Naive thymus-derived CD4-positive, alpha-beta T cell (primary cell): ENCODE measurements at regions not wholly inside any gene's neighbourhood (a gene's known extent, or its start where the extent isn't known, plus 50 kb on each side); places are given as distances from the start of the nearest gene placed in this dataset.
A peak's percentile ranks its signal among the peaks of the same experiment; 100 is the strongest.

Source experiments
- ATAC-seq: fragments of 150-1000 bp; cut with Tn5 transposase; 2 replicates; pipeline ENCODE4 v1.10.0; 2021; ENCODE audit warnings: mild to moderate bottlenecking, moderate library complexity
- CTCF ChIA-PET: fragments of 350-600 bp; sonication (Branson Sonifier 250); formaldehyde crosslinking; loops from one replicate; lab custom pipeline; 2021; ENCODE audit warnings: antibody characterized with exemption; lab: Charles Lee
- POLR2A ChIA-PET: fragments of 350-600 bp; sonication (Branson Sonifier 250); formaldehyde crosslinking; loops from one replicate; lab custom pipeline; 2021; ENCODE audit warnings: antibody characterized with exemption, inconsistent platforms; lab: Charles Lee
- DNase-seq, 9 donors: peaks; one replicate each; pipeline versions ENCODE4 v3.0.0 to v3.0.0-alpha.2; 2020 to 2022; ENCODE audit warnings: mixed read lengths in 1 of 9
- H3K27ac ChIP-seq: one replicate; pipeline ENCODE4 v1.7.0; 2013; ENCODE audit warnings: mild to moderate bottlenecking, low read depth, low read length, moderate library complexity
- H3K27me3 ChIP-seq, 2 donors: one replicate each; pipeline ENCODE4 v1.7.0; 2013; ENCODE audit warnings: low read length in 2 of 2, mild to moderate bottlenecking in 2 of 2, moderate library complexity in 2 of 2; ENCODE audit not compliant: control insufficient read depth in 2 of 2, insufficient read depth in 2 of 2
- H3K36me3 ChIP-seq, 3 experiments: 1 replicate in 2 of 3; 2 replicates in 1 of 3; pipeline ENCODE4 v1.7.0; 2013; ENCODE audit warnings: low read length in 3 of 3, mild to moderate bottlenecking in 3 of 3, moderate library complexity in 1 of 3; ENCODE audit not compliant: insufficient read depth in 3 of 3, control insufficient read depth in 2 of 3
- H3K4me1 ChIP-seq, 2 donors: one replicate each; pipeline ENCODE4 v1.7.0; 2013; ENCODE audit warnings: low read length in 2 of 2, mild to moderate bottlenecking in 2 of 2, moderate library complexity in 1 of 2; ENCODE audit not compliant: control insufficient read depth in 2 of 2, insufficient read depth in 2 of 2
- H3K4me3 ChIP-seq: 2 replicates; pipeline ENCODE4 v1.7.0; 2013; ENCODE audit warnings: mild to moderate bottlenecking, low read length
- H3K9me3 ChIP-seq, 3 experiments: 1 replicate in 2 of 3; 2 replicates in 1 of 3; pipeline ENCODE4 v1.7.0; 2013; ENCODE audit warnings: low read length in 3 of 3; ENCODE audit not compliant: control insufficient read depth in 2 of 3
- H3K27ac Mint-ChIP-seq, 9 donors: one replicate each; pipeline ENCODE4 v1.8.0; 2020 to 2022; ENCODE audit warnings: mixed read lengths in 9 of 9, mild to moderate bottlenecking in 8 of 9, moderate library complexity in 5 of 9, inconsistent platforms in 2 of 9
- H3K27me3 Mint-ChIP-seq, 5 donors: one replicate each; pipeline ENCODE4 v1.8.0; 2021 to 2022; ENCODE audit warnings: mixed read lengths in 5 of 5, mild to moderate bottlenecking in 1 of 5
- H3K36me3 Mint-ChIP-seq, 5 donors: one replicate each; pipeline ENCODE4 v1.8.0; 2020 to 2022; ENCODE audit warnings: mixed read lengths in 5 of 5, mild to moderate bottlenecking in 3 of 5, inconsistent platforms in 1 of 5
- H3K4me1 Mint-ChIP-seq, 7 donors: one replicate each; pipeline ENCODE4 v1.8.0; 2020 to 2022; ENCODE audit warnings: mixed read lengths in 7 of 7, mild to moderate bottlenecking in 3 of 7, inconsistent platforms in 1 of 7
- H3K4me3 Mint-ChIP-seq, 10 donors: one replicate each; pipeline ENCODE4 v1.8.0; 2020 to 2022; ENCODE audit warnings: mild to moderate bottlenecking in 10 of 10, mixed read lengths in 10 of 10, moderate library complexity in 6 of 10, inconsistent platforms in 2 of 10
- H3K9me3 Mint-ChIP-seq, 11 donors: one replicate each; pipeline ENCODE4 v1.8.0; 2020 to 2022; ENCODE audit warnings: mixed read lengths in 11 of 11, mild to moderate bottlenecking in 4 of 11, inconsistent platforms in 1 of 11, moderate library complexity in 1 of 11
- intact Hi-C, 2 donors: fragments of 100-400 bp; cut with micrococcal nuclease; formaldehyde crosslinking; loops; one replicate each; pipeline ENCODE4 v1.15.1; 2023

DNA sequence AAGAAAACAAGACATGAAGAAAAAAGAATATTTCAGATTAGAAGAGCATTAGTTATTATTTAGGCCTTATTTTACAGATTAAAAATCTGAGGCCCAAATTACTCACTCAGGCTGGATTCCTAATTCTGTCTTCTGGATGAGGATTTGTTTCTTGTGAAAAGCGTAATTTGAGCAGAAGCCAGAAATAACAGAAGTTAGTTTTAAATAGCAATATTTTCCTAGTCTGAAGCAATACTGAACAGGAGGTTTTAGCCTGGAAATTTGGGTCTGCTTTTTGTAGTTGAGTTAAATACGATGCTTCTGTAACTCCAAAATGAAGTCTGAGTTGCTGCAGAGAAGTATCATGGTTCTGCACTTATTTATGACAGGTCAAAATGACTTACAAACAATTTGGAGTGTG, 124.9 kb downstream of the RTL3 start:
- intact Hi-C loops, result no loop called here
- ATAC-seq, result no peak
- H3K27ac ChIP-seq, result no peak overlapping the region
- H3K9me3 ChIP-seq, result no peaks in the 10 kb centered on the region
- ChIA-PET CTCF (no interaction called here), POLR2A (no interaction called here)
- no peaks in the 10 kb centered on the region for H3K4me1 ChIP-seq
- Mint-ChIP-seq H3K36me3 (peaks cover 0 to 10% (median 0%) of the 10 kb centered on the region in 5 donors), H3K27ac (peak overlapping the region in 2 of 9 donors; percentile 7 to 22), H3K27me3 (no peaks in the 10 kb centered on the region), H3K4me3 (no peak overlapping the region), H3K9me3 (peaks cover 0 to 10% (median 0%) of the 10 kb centered on the region in 11 donors), H3K4me1 (peaks cover 0 to 11% (median 7%) of the 10 kb centered on the region in 7 donors)
- H3K27me3 ChIP-seq, result no peaks in the 10 kb centered on the region
- no peak overlapping the region for H3K4me3 ChIP-seq
- H3K36me3 ChIP-seq, result no peaks in the 10 kb centered on the region
- no peak for DNase-seq

DNA sequence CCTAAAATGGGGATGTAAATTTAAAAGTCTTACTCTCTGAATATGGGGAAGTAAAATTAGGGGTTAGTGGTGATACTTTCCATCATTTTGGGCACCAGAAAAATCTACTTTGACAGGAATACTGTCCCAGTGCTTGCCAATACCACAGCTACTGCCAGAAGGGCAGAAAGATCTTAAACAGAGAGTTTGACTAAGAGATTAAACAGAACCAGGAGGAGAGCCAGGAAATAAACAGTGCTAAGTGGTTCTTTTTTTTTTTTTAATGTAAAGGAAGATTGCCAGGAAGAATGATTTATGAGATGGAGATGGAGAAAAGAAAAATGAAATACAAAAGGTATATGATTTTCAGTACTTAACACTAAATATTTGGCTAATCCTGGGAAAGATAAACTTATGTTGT, 126.8 kb downstream of the RTL3 start:
- Mint-ChIP-seq H3K27ac (no peak overlapping the region), H3K36me3 (peaks cover 0 to 10% (median 0%) of the 10 kb centered on the region in 5 donors), H3K4me1 (peaks cover 0 to 16% (median 8%) of the 10 kb centered on the region in 7 donors), H3K4me3 (no peak overlapping the region), H3K9me3 (peaks cover 0 to 10% (median 0%) of the 10 kb centered on the region in 11 donors), H3K27me3 (no peaks in the 10 kb centered on the region)
- no peak overlapping the region for H3K4me3 ChIP-seq
- H3K36me3 ChIP-seq, result no peaks in the 10 kb centered on the region
- no peak overlapping the region for H3K27ac ChIP-seq
- CTCF ChIA-PET, result no interaction called here
- H3K9me3 ChIP-seq, result no peaks in the 10 kb centered on the region
- H3K27me3 ChIP-seq, result no peaks in the 10 kb centered on the region
- DNase-seq (no peak), ATAC-seq (no peak)
- H3K4me1 ChIP-seq, result no peaks in the 10 kb centered on the region
- intact Hi-C loops, result no loop called here
- POLR2A ChIA-PET, result no interaction called here

DNA sequence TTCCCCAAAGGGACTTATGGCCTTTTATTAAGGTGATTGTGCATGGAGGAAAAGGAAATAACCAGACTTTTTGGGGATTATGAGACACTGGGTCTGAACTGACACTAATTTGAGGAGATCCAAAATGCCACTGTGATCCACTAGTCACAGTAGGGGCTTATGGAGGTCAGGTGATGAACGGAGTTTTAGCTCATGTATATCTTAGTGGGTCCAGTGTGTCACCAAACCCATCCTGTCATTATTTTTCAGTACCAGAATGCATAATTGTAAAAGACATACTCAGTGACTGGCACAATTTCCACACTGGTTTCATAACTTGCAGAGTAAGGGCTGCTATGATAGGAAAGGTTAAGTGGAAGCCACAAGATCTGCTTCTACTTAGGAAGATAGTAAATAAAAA, 131.3 kb downstream of the RTL3 start:
- ChIA-PET POLR2A (no interaction called here), CTCF (no interaction called here)
- peaks cover 0 to 22% (median 0%) of the 10 kb centered on the region in 11 donors for H3K9me3 Mint-ChIP-seq
- ATAC-seq (no peak), DNase-seq (no peak)
- peaks cover 0 to 31% (median 5%) of the 10 kb centered on the region in 7 donors for H3K4me1 Mint-ChIP-seq
- no peak overlapping the region for H3K27ac ChIP-seq
- no peaks in the 10 kb centered on the region for H3K9me3 ChIP-seq
- intact Hi-C loops, result no loop called here
- H3K27me3 ChIP-seq, result no peaks in the 10 kb centered on the region
- no peak overlapping the region for H3K27ac Mint-ChIP-seq
- H3K4me1 ChIP-seq, result no peaks in the 10 kb centered on the region
- peaks cover 0 to 25% (median 0%) of the 10 kb centered on the region in 5 donors for H3K36me3 Mint-ChIP-seq
- H3K4me3 Mint-ChIP-seq, result no peak overlapping the region
- H3K36me3 ChIP-seq, result no peaks in the 10 kb centered on the region
- H3K4me3 ChIP-seq, result no peak overlapping the region
- H3K27me3 Mint-ChIP-seq, result no peaks in the 10 kb centered on the region

DNA sequence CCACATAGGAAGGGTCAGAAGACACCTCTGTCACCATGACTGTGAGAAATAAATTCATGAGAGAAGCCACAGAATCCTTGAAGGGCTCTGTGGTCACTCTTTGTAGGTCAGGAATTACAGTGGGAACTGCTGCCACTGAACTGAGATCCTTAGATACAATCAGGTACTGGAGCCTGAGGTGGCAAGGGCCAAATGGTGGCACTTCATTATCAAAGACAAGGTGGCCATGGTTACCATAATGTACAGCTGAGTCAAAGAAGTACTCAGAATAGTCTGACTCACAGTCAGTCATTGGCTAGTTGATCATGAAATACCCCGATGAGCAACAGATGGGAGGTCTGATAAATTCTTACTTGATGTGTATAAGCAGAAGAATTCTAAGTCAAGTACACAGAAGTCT, 131.9 kb downstream of the RTL3 start:
- Mint-ChIP-seq H3K9me3 (peaks cover 0 to 22% (median 0%) of the 10 kb centered on the region in 11 donors), H3K27ac (peak overlapping the region in 1 of 9 donors; percentile 33), H3K27me3 (no peaks in the 10 kb centered on the region), H3K4me3 (no peak overlapping the region), H3K4me1 (peaks cover 0 to 28% (median 2%) of the 10 kb centered on the region in 7 donors), H3K36me3 (peaks cover 0 to 25% (median 0%) of the 10 kb centered on the region in 5 donors)
- Histone ChIP-seq H3K27me3 (no peaks in the 10 kb centered on the region), H3K27ac (no peak overlapping the region), H3K4me1 (no peaks in the 10 kb centered on the region), H3K9me3 (no peaks in the 10 kb centered on the region), H3K4me3 (no peak overlapping the region), H3K36me3 (no peaks in the 10 kb centered on the region)
- no peak for DNase-seq
- intact Hi-C loops, result no loop called here
- ATAC-seq, result no peak
- ChIA-PET POLR2A (no interaction called here), CTCF (no interaction called here)

DNA sequence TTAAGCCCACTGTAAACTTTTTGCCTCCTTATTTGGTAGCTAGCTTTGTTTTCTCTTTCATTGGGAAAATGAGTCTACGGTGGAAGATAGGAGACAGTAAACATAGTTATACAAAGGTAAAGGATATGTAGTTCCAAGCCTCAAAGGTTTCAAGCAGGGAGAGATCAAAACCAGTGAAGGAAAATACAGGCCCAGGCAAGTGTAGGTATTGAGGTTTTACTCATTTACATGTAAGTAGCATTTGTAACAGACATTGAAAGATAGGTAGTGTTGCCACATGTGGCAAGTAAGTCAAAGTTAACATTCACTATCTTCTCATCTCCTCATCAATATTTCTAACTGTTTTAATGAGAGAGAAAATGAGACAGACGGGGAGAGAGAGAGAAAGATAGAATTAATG, 136.5 kb downstream of the RTL3 start:
- Mint-ChIP-seq H3K27me3 (no peaks in the 10 kb centered on the region), H3K4me1 (peaks cover 0 to 30% (median 11%) of the 10 kb centered on the region in 7 donors), H3K36me3 (peaks cover 0 to 42% (median 0%) of the 10 kb centered on the region in 5 donors), H3K9me3 (peaks cover 0 to 18% (median 0%) of the 10 kb centered on the region in 11 donors), H3K27ac (no peak overlapping the region), H3K4me3 (no peak overlapping the region)
- POLR2A ChIA-PET, result no interaction called here
- no peak for DNase-seq
- no peak overlapping the region for H3K4me3 ChIP-seq
- no peak for ATAC-seq
- H3K27ac ChIP-seq, result no peak overlapping the region
- CTCF ChIA-PET, result no interaction called here
- no peaks in the 10 kb centered on the region for H3K36me3 ChIP-seq
- intact Hi-C loops, result no loop called here
- no peaks in the 10 kb centered on the region for H3K9me3 ChIP-seq
- no peaks in the 10 kb centered on the region for H3K27me3 ChIP-seq
- H3K4me1 ChIP-seq, result peaks cover 2 to 8% of the 10 kb centered on the region in 2 donors

DNA sequence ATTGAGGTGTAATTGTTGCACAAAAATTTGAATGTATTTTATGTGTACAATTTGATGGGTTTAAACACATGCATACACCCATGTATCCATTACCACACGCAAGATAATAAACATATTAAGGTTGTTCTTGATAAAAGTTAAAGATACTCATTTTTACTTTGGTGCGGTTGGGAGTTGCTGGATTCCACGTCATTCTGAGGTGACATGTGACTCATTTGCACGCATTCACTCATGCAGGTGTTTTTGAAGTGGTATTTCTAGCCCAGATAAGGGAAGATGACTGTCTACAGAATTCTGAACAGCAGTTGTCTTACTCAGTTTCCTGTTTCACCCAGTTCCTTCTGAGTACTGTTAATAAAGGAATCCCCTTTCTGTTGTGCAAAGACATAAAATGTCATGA, 142.0 kb downstream of the RTL3 start:
- Histone ChIP-seq H3K4me1 (peaks cover 16 to 25% of the 10 kb centered on the region in 2 donors), H3K27ac (peak overlapping the region; percentile 72), H3K27me3 (no peaks in the 10 kb centered on the region), H3K9me3 (no peaks in the 10 kb centered on the region), H3K4me3 (no peak overlapping the region), H3K36me3 (no peaks in the 10 kb centered on the region)
- Mint-ChIP-seq H3K36me3 (peaks cover 0 to 52% (median 0%) of the 10 kb centered on the region in 5 donors), H3K27me3 (no peaks in the 10 kb centered on the region), H3K9me3 (peaks cover 0 to 11% (median 0%) of the 10 kb centered on the region in 11 donors), H3K4me3 (peak overlapping the region in 9 of 10 donors; percentile 16 to 73 (median 67)), H3K27ac (peak overlapping the region; percentile 90 to 97 (median 92)), H3K4me1 (peaks cover 2 to 58% (median 39%) of the 10 kb centered on the region in 7 donors)
- intact Hi-C loops, result loop anchor here (1.0 to 10.0 kb wide), 25 partner anchors 38 to 850 kb away; partner anchors contain the start of genes ATP7A (in 2 of the 2), P2RY10 (in 2 of the 2), TAF9B (in 2 of the 2) and ATRX (in 1 of the 2)
- CTCF ChIA-PET, result no interaction called here
- ATAC-seq (peak; percentile 95), DNase-seq (peak in 8 of 9 donors; percentile 37 to 92 (median 84))
- POLR2A ChIA-PET, result interaction anchor here (1.2 kb wide), 1 partner anchor 378 kb away, joined by 3 read pairs; the partner anchor contains the start of gene TAF9B

DNA sequence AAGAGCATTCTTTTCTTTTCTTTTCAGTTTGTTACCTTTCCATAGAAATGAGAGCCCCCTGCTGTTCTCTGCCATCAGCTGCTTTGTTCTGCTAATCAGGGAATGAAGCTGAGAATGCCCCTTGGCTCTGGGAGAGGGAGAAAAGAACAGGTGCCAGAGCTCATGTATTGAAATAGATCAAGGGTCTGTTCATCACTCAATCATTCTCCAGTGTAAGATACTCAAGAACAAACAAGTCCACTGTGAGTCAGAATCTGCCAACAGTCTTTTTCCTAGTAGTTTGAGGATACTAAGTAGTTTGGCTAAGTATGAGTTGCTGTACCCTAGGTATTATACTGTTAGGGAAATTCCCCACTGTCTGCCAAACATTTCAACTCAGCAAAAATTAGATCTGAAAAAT, 144.3 kb downstream of the RTL3 start:
- peak in 4 of 9 donors; percentile 3 to 45 (median 11) for DNase-seq
- H3K9me3 ChIP-seq, result no peaks in the 10 kb centered on the region
- peaks cover 2 to 58% (median 39%) of the 10 kb centered on the region in 7 donors for H3K4me1 Mint-ChIP-seq
- ChIA-PET POLR2A (interaction anchor here (0.6 kb wide), 1 partner anchor 619 kb away, joined by 3 read pairs; no protein-coding TSS in a partner anchor), CTCF (no interaction called here)
- no peak overlapping the region for H3K4me3 ChIP-seq
- intact Hi-C loops, result loop anchor here (5.0 to 10.0 kb wide), 9 partner anchors 80 to 733 kb away; partner anchors contain the start of genes ATP7A (in 1 of the 2), ATRX (in 1 of the 2), COX7B (in 1 of the 2) and MAGT1 (in 1 of the 2)
- H3K27me3 Mint-ChIP-seq, result no peaks in the 10 kb centered on the region
- H3K36me3 Mint-ChIP-seq, result peaks cover 0 to 65% (median 0%) of the 10 kb centered on the region in 5 donors
- H3K36me3 ChIP-seq, result no peaks in the 10 kb centered on the region
- peak overlapping the region; percentile 20 for H3K27ac ChIP-seq
- peak overlapping the region in 2 of 10 donors; percentile 39 to 42 for H3K4me3 Mint-ChIP-seq
- peaks cover 16 to 25% of the 10 kb centered on the region in 2 donors for H3K4me1 ChIP-seq
- peak; percentile 36 for ATAC-seq
- H3K27me3 ChIP-seq, result no peaks in the 10 kb centered on the region
- H3K9me3 Mint-ChIP-seq, result peaks cover 0 to 27% (median 0%) of the 10 kb centered on the region in 11 donors
- peak overlapping the region; percentile 79 to 93 (median 89) for H3K27ac Mint-ChIP-seq
